ACC112 (cell line): ENCODE measurements at regions not wholly inside any gene's neighbourhood (a gene's known extent, or its start where the extent isn't known, plus 50 kb on each side); places are given as distances from the start of the nearest gene placed in this dataset.

Source experiments
- H2AFZ ChIP-seq: fragments of 200-600 bp; sonication (generic); one replicate; pipeline ENCODE4 v1.6.0; 2017; ENCODE audit warnings: antibody characterized with exemption, low read length; ENCODE audit not compliant: unreplicated experiment
- H3K27ac ChIP-seq: fragments of 200-600 bp; sonication (generic); 2 replicates; pipeline ENCODE4 v1.5.1; 2014; ENCODE audit warnings: low read depth, mild to moderate bottlenecking, antibody characterized with exemption, low read length, moderate library complexity
- H3K27me3 ChIP-seq: fragments of 200-600 bp; sonication (generic); 2 replicates; pipeline ENCODE4 v1.6.1; 2014; ENCODE audit warnings: mild to moderate bottlenecking, antibody characterized with exemption, low read length, moderate library complexity, mixed read lengths; ENCODE audit not compliant: insufficient read depth
- H3K36me3 ChIP-seq: fragments of 200-600 bp; sonication (generic); 2 replicates; pipeline ENCODE4 v1.6.1; 2016; ENCODE audit warnings: mild to moderate bottlenecking, antibody characterized with exemption, low read length, moderate library complexity, mixed read lengths; ENCODE audit not compliant: insufficient read depth
- H3K4me1 ChIP-seq: fragments of 200-600 bp; sonication (generic); one replicate; pipeline ENCODE4 v1.6.1; 2016; ENCODE audit warnings: low read length, mixed read lengths; ENCODE audit not compliant: insufficient read depth, unreplicated experiment, control insufficient read depth
- H3K4me3 ChIP-seq: fragments of 200-600 bp; sonication (generic); 2 replicates; pipeline ENCODE4 v1.5.1; 2014; ENCODE audit warnings: mild to moderate bottlenecking, low read depth, low read length
- H3K79me2 ChIP-seq: fragments of 200-600 bp; sonication (generic); one replicate; pipeline ENCODE4 v1.6.0; 2016; ENCODE audit warnings: low read length; ENCODE audit not compliant: control insufficient read depth, unreplicated experiment, insufficient read depth

DNA sequence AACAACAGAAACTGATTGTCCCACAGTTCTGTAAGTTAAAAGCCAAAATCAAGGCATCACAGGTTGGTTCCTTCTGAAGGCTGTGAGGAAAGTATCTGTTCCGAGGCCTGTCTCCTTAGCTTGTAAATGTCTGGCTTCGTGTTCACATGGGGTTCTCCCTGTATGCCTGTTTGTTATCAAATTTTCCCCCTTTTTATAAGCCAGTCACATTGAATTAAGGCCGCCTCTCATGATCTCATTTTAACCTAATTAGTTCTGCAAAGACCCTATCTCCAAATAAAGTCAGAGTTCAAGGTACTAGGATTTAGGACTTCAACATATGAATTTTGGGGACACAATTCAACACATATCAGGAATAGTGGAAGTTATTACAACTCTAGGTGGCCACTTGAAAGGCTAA lies 331.5 kb downstream of the PIK3R1 start:
- H3K27ac ChIP-seq = no peak overlapping the region
- H3K4me1 ChIP-seq = peaks cover 51% of the 10 kb centered on the region
- H3K27me3 ChIP-seq = no peaks in the 10 kb centered on the region
- no peaks in the 10 kb centered on the region for H3K79me2 ChIP-seq
- no peak overlapping the region for H3K4me3 ChIP-seq
- H2AFZ ChIP-seq = no peak overlapping the region
- no peaks in the 10 kb centered on the region for H3K36me3 ChIP-seq

DNA sequence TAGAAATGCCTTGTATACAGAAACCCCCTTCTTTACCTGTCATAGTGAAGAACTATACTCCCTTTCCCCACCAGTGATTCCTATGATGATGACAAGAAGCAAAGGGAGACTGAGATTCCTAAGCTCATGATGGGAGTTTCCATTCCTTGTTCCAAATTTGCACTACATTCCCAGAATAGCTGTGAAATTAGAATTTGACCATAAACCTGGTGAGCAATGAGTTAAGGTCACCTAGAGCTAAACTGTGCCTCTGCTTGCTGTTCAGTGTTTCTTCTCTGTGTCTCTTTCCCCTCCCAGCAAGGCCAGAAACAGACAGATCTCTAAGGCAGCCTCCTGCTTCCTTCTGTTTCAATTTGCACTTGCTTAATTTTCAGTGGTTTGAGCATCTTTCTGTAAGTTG lies 332.1 kb downstream of the PIK3R1 start:
- no peaks in the 10 kb centered on the region for H3K27me3 ChIP-seq
- H2AFZ ChIP-seq = no peak overlapping the region
- H3K4me3 ChIP-seq = no peak overlapping the region
- no peaks in the 10 kb centered on the region; the same call in 1 of the 2 replicates for H3K36me3 ChIP-seq
- H3K27ac ChIP-seq = no peak overlapping the region
- no peaks in the 10 kb centered on the region for H3K79me2 ChIP-seq
- H3K4me1 ChIP-seq = peaks cover 47% of the 10 kb centered on the region

GRCh38 chr5:68548959-68549676 lies 333.6 kb downstream of the PIK3R1 start:
- Histone ChIP-seq H3K36me3 (no peaks in the 10 kb centered on the region; the same call in 1 of the 2 replicates), H3K27me3 (no peaks in the 10 kb centered on the region), H3K4me1 (peaks cover 39% of the 10 kb centered on the region), H3K27ac (peak overlapping the region; percentile 28), H3K79me2 (no peaks in the 10 kb centered on the region), H2AFZ (no peak overlapping the region), H3K4me3 (no peak overlapping the region)

GRCh38 chr5:68550015-68550414 lies 334.5 kb downstream of the PIK3R1 start:
- no peak overlapping the region for H3K4me3 ChIP-seq
- H3K4me1 ChIP-seq = peaks cover 42% of the 10 kb centered on the region
- H3K36me3 ChIP-seq = no peaks in the 10 kb centered on the region; the same call in 1 of the 2 replicates
- H2AFZ ChIP-seq = no peak overlapping the region
- no peak overlapping the region for H3K27ac ChIP-seq
- H3K27me3 ChIP-seq = no peaks in the 10 kb centered on the region
- no peaks in the 10 kb centered on the region for H3K79me2 ChIP-seq

GRCh38 chr5:68551436-68551835 lies 335.9 kb downstream of the PIK3R1 start:
- peaks cover 46% of the 10 kb centered on the region for H3K4me1 ChIP-seq
- H3K79me2 ChIP-seq = no peaks in the 10 kb centered on the region
- H3K36me3 ChIP-seq = no peaks in the 10 kb centered on the region; the same call in 1 of the 2 replicates
- H3K27ac ChIP-seq = no peak overlapping the region
- H2AFZ ChIP-seq = no peak overlapping the region
- H3K27me3 ChIP-seq = no peaks in the 10 kb centered on the region
- no peak overlapping the region for H3K4me3 ChIP-seq

GRCh38 chr5:68554571-68555279 lies 339.2 kb downstream of the PIK3R1 start:
- Histone ChIP-seq H3K36me3 (peaks cover 6% of the 10 kb centered on the region), H3K27me3 (no peaks in the 10 kb centered on the region), H3K4me1 (peaks cover 44% of the 10 kb centered on the region), H3K4me3 (no peak overlapping the region), H2AFZ (no peak overlapping the region), H3K27ac (peak overlapping the region; percentile 80), H3K79me2 (no peaks in the 10 kb centered on the region)

GRCh38 chr5:68555907-68556681 lies 340.5 kb downstream of the PIK3R1 start:
- peaks cover 40% of the 10 kb centered on the region for H3K4me1 ChIP-seq
- H3K4me3 ChIP-seq = peak overlapping the region; percentile 17; the same call in 1 of the 2 replicates
- peak overlapping the region; percentile 80 for H3K27ac ChIP-seq
- H3K36me3 ChIP-seq = peaks cover 6% of the 10 kb centered on the region
- H3K27me3 ChIP-seq = no peaks in the 10 kb centered on the region
- H2AFZ ChIP-seq = no peak overlapping the region
- no peaks in the 10 kb centered on the region for H3K79me2 ChIP-seq

DNA sequence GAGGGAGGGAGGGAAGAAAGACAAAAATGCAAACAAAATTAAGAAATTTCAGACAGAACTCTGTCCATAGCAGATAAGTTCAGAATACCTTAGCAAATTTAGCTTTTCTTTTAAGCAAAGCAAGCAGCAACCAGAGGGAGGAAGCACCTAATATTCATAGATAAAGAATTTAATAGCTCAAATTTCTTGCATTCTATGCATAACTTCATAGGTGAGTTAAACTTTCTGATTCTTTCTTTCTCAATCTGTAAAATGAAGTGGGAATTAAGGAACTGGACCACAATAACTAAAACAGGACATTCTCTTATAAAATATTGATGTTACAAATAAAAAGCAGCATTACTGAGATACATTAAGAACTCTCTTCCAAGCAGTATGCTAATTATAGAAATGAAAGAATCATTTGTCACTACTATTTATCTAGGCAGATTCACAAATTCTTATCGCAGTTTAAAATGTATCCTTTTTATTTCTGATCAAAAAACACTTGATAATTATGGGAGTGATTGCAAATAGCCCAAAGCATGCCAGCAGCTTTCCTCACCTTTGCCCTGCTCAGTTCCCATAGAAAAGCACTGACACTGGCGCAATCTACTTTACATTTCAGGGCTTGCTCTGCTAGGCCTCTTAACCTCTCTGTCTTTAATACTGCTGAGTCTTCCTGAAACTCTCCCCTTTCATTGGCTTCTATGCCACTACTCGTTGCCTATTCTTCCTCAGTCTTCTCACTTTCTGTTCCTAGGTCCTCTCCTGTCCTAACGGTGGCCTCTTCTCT lies 341.8 kb downstream of the PIK3R1 start:
- H2AFZ ChIP-seq = no peak overlapping the region
- peaks cover 6% of the 10 kb centered on the region; the same call in 1 of the 2 replicates for H3K36me3 ChIP-seq
- peak overlapping the region; percentile 66 for H3K27ac ChIP-seq
- peaks cover 36% of the 10 kb centered on the region for H3K4me1 ChIP-seq
- H3K4me3 ChIP-seq = peak overlapping the region; percentile 9; the same call in 1 of the 2 replicates
- H3K79me2 ChIP-seq = no peaks in the 10 kb centered on the region
- no peaks in the 10 kb centered on the region for H3K27me3 ChIP-seq

DNA sequence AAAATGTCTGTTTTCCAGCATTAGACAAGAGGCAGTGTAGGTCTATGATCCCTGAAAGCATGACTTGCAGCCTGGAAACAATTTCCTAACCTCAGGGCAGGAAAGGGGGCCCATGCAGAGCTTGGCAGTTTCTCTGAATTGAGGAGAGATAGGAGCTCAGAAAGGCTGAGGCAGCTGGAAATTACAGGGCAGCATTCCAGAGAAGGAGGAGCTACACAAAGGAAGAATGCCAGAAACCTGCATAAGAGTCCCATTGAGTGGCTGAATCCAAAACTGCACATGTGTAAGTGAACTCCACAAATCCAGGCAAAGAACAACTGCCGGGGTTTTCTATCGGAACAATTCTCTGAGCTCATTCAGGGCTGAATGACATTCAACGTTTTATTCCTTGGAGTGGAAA lies 346.8 kb downstream of the PIK3R1 start:
- Histone ChIP-seq H3K27ac (no peak overlapping the region), H2AFZ (no peak overlapping the region), H3K27me3 (no peaks in the 10 kb centered on the region), H3K4me1 (peaks cover 6% of the 10 kb centered on the region), H3K36me3 (peaks cover 6% of the 10 kb centered on the region; the same call in 1 of the 2 replicates), H3K79me2 (no peaks in the 10 kb centered on the region), H3K4me3 (no peak overlapping the region)

DNA sequence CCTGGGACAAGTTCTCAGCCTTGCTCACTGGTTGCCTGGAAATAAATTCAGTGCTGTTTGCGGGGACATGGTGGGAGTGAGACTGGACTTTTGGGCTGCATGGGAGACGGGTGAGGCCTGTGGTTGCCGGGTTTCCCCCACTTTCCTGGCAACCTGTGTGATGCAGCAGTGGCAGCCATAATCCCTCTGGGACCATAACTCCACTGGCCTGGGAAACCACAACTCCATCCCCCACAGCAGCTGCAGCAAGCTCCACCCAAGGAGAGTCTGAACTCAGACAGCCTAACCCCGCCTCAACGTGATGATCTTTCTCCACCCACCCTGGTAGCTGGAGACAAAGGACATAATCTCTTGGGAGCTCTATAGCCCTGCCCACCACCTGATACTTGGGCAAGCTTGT lies 349.9 kb downstream of the PIK3R1 start:
- Histone ChIP-seq H2AFZ (no peak overlapping the region), H3K27ac (no peak overlapping the region), H3K27me3 (no peaks in the 10 kb centered on the region), H3K4me3 (no peak overlapping the region), H3K79me2 (no peaks in the 10 kb centered on the region), H3K36me3 (no peaks in the 10 kb centered on the region), H3K4me1 (no peaks in the 10 kb centered on the region)
